NCI-H2107 treated with DMSO at 0.1 percent for 48 hours (cell line): ENCODE measurements at regions not wholly inside any gene's neighbourhood (a gene's known extent, or its start where the extent isn't known, plus 50 kb on each side); places are given as distances from the start of the nearest gene placed in this dataset.
"Not testable (repeated sequence)": the region's sequence is repeated elsewhere in the genome, so short reads cannot be mapped to it uniquely, and the experiment has no call there.

Experiments
- DNase-seq: peaks from one replicate; lab custom pipeline; 2025; ENCODE audit not compliant: unreplicated experiment; lab: John Stamatoyannopoulos, UW

DNA sequence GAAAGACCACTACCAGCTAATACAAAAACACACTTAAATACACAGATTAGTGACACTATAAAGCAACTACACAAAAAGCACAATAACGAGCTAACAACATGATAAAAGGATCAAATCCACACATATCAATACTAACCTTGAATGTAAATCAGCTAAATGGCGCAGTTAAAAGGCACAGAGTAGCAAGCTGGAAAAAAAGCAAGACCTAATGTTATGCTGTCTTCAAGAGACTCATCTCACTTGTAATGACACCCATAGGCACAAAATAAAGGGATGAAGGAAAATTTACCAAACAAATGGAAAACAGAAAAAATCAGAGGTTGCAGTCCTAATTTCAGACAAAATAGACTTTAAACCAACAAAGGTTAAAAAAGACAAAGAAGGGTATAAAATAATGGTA is 86.3 kb downstream of the NUS1 start:
- no peak for DNase-seq

GRCh38 chr6:117771403-117771802 is 96.1 kb downstream of the NUS1 start:
- DNase-seq: no peak

DNA sequence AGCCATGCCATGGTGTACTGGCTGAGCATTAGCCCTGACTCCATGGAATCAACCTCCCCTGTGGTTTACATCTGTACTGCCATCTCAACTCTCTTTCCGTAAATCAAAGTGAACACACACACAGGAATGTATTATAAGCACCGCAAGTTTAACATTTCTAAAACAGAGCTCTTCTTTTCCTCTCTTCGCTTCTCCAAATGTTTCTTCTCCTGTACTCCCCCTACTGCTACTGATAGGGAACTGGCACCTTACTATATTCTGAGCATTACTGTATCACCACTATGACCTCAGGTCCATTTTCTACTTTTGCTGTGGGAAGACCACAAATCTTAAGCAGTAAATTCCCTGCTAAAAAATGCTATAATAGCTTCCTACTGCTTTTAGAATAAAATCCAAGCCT is 101.2 kb downstream of the NUS1 start:
- no peak for DNase-seq

DNA sequence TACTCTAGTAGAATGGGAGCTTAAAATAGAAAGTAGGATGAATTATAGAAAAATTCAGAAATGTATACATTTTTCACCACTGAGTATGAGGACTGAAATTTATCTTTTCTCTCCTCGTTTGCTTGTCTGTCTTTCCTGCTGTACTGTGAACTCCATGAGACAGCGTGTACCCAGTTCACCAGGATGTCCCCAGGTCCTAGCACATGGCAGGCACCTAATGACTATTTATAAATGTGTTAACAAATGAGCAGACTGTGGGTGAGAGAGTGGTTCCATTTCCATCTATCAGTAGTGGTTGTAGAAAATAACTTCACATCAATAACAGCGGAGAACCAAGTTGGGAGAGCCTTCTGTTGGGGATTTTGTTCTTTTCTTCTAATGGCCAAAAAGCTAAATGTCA is 106.3 kb downstream of the NUS1 start:
- DNase-seq: no peak

DNA sequence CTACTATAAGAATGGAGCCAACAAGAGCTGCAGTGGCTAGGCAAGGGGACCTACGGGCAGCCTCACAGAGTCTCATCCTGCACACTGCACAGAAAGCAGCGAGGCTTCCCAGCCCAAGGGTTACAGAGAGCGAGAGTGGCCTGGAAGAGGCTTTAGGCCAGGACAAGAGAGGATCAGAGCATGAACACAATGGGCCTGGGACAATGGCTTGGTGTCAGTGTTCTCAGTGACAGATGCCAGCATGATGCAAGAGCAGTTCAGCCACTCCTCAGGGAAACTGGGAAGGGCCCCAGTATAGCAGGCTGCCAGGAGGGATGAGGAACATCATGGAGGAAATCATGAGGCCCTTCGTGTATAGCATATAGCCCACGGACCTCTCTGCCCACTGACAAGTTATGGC is 108.0 kb downstream of the NUS1 start:
- no peak for DNase-seq

GRCh38 chr6:117791012-117791411 is 115.7 kb downstream of the NUS1 start:
- DNase-seq: no peak

DNA sequence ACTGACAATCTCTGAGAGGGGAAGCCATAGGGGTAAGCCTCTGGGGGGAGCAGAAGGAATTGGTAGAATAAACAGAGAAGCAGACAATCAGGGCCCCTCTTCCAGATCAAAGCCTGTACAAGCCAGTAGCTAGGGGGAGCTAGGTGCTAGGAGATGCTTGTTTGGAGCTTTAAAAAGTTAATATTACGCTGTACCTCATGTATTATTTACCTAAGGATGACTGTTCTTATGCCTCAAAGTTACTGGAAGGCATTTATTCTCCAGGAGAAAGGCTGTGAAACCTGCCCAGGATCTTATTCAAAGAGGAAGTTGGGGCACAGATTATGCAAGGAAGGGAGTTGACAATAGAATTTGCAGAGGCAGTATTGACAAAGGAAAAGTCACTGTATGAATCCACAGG is 111.8 kb upstream of the SLC35F1 start:
- DNase-seq: no peak

DNA sequence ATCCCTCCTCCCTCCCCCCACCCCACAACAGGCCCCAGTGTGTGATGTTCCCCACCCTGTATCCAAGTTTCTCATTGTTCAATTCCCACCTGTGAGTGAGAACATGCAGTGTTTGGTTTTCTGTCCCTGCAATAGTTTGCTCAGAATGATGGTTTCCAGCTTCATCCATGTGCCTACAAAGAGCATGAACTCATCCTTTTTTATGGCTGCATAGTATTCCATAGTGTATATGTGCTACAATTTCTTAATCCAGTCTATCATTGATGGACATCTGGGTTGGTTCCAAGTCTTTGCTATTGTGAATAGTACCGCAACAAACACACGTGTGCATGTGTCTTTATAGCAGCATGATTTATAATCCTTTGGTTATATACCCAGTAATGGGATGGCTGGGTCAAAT is 108.2 kb upstream of the SLC35F1 start:
- DNase-seq: not testable (repeated sequence)

GRCh38 chr6:117810269-117810668 is 96.8 kb upstream of the SLC35F1 start:
- no peak for DNase-seq

DNA sequence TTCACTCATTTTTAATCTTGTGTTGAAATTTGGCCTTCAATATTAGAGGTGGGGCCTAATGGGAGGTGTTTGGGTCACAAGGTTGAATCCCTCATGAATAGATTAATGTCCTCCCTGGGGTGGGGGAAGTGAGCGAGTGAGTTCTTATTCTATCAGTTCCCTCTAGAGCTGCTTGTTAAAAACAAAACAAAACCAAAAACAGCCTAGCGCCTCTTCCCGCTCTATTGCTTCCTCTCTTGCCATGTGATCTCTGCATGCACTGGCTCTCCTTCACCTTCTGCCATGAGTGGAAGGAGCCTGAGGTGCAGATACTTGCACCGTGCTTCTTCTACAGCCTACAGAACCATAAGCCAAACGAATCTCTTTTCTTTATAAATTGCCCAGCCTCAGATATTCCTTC is 89.6 kb upstream of the SLC35F1 start:
- no peak for DNase-seq

DNA sequence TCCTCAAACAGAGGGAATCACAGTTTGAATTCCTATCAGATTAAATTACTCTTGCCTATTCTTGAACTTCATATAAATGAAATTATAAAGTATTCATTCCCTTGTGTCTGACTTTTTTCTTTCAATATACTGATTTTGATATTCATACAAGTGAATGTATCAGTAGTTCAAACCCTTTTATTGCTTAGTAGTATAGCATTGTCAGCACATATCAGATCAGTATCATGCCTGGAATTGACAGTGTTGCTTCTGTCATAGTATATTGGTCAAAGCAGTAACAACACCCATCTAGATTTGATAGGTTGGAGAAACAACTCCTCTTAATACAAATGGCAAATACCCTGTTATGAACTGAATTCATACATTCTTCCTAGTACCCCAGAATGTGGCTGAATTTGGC is 89.1 kb upstream of the SLC35F1 start:
- no peak for DNase-seq

GRCh38 chr6:117818449-117818848 is 88.6 kb upstream of the SLC35F1 start:
- DNase-seq: no peak

- DNase-seq: no peak
Measured at GRCh38 chr6:117829594-117830319, 77.3 kb upstream of the SLC35F1 start.

GRCh38 chr6:117837261-117837660 is 69.8 kb upstream of the SLC35F1 start:
- DNase-seq: no peak

DNA sequence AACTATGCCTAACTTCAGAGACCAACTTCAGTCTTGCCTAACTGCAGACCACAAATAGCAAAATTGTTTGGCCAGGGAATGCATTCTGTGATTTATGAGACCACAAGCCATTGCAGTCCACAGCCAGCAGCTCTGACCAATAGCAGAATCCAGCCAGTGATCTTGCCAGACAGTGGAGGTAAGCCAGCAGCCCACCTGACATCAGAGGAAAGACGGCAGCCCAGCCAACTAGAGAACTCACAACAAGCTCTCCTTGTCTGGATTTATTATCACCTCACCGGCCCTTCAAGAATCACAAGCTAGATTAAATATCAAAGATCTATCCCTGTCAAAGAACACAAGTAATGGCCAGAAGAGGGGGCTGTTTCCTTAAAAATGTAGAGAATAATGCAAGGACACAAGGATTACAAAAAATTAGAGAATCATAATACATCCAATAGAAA is 66.5 kb upstream of the SLC35F1 start:
- peak; percentile 26 for DNase-seq

- DNase-seq: no peak
Measured at GRCh38 chr6:117847912-117848311, 59.2 kb upstream of the SLC35F1 start.

GRCh38 chr6:117849087-117849486 is 58.0 kb upstream of the SLC35F1 start:
- no peak for DNase-seq
